GM12878 (cell line): ENCODE measurements at regions not wholly inside any gene's neighbourhood (a gene's known extent, or its start where the extent isn't known, plus 50 kb on each side); places are given as distances from the start of the nearest gene placed in this dataset.

ENCODE experiments used
- ATAC-seq: fragments of 200-7000 bp; cut with Tn5 transposase; 3 replicates; pipeline ENCODE4 v1.9.1; 2020; ENCODE audit warnings: mild to moderate bottlenecking, moderate library complexity
- BruUV-seq: library from RNA; stranded (reverse); fragments of 400-500 nt; replicated peaks from 2 replicates; lab custom pipeline; 2021; lab: Mats Ljungman, UMichigan
- CTCF ChIA-PET: fragments of 300-600 bp; sonication (Branson Sonifier 250); formaldehyde crosslinking; extraction: SDS; loops from one replicate; lab custom pipeline; 2021; ENCODE audit warnings: inconsistent platforms; lab: Yijun Ruan, JAX
- POLR2A ChIA-PET: fragments of 350-600 bp; formaldehyde crosslinking; extraction: SDS; loops from one replicate; lab custom pipeline; 2021; ENCODE audit warnings: inconsistent platforms; lab: Charles Lee
- RAD21 ChIA-PET: fragments of 300-600 bp; sonication (Branson Sonifier 250); formaldehyde crosslinking; loops from one replicate; lab custom pipeline; 2023; ENCODE audit warnings: antibody characterized with exemption; ENCODE audit not compliant: unreplicated experiment; lab: Charles Lee
- SMC1A ChIA-PET: fragments of 300-600 bp; sonication (Branson Sonifier 250); formaldehyde crosslinking; loops from one replicate; lab custom pipeline; 2023; ENCODE audit not compliant: unreplicated experiment, uncharacterized antibody; lab: Charles Lee
- DNase-seq: peaks from one replicate; pipeline ENCODE4 v3.0.0-alpha.2; 2011; ENCODE audit warnings: low read depth, low spot score
- FAIRE-seq: peaks from 3 replicates; lab custom pipeline; 2011; peaks lifted over from hg19 to GRCh38; lab: Jason Lieb, UNC
- H2AFZ ChIP-seq: 2 replicates; pipeline ENCODE4 v1.6.0; 2011; ENCODE audit warnings: low read depth, low read length, control low read depth; ENCODE audit not compliant: control insufficient read depth
- H3K27ac ChIP-seq: 2 replicates; pipeline ENCODE4 v1.5.1; 2011; ENCODE audit warnings: control low read depth; ENCODE audit not compliant: control insufficient read depth, insufficient read depth
- H3K27me3 ChIP-seq, 2 experiments: replicated peaks in 1 of 2; 2 replicates each; pipeline versions ENCODE4 v1.6.0 to v1.6.1; 2011; ENCODE audit warnings: low read length in 1 of 2; ENCODE audit not compliant: control insufficient read depth in 2 of 2, insufficient read depth in 2 of 2
- H3K36me3 ChIP-seq, 2 experiments: 2 replicates each; pipeline ENCODE4 v1.5.1; 2011; ENCODE audit warnings: low read length in 1 of 2; ENCODE audit not compliant: control insufficient read depth in 2 of 2, insufficient read depth in 2 of 2
- H3K4me1 ChIP-seq: 2 replicates; pipeline ENCODE4 v1.6.1; 2011; ENCODE audit warnings: mild to moderate bottlenecking, low read length, moderate library complexity, mixed read lengths; ENCODE audit not compliant: control insufficient read depth, insufficient read depth
- H3K4me2 ChIP-seq: 2 replicates; pipeline ENCODE4 v1.6.0; 2011; ENCODE audit warnings: control low read depth; ENCODE audit not compliant: control insufficient read depth, insufficient read depth
- H3K4me3 ChIP-seq: fragments of 200-600 bp; sonication (generic); 2 replicates; pipeline ENCODE4 v1.5.1; 2016
- H3K79me2 ChIP-seq: 2 replicates; pipeline ENCODE4 v1.6.0; 2011; ENCODE audit warnings: low read length; ENCODE audit not compliant: control insufficient read depth, insufficient read depth
- H3K9ac ChIP-seq: 2 replicates; pipeline ENCODE4 v1.8.0; 2011; ENCODE audit warnings: low read length, control low read depth, mixed read lengths; ENCODE audit not compliant: control insufficient read depth, insufficient read depth
- H3K9me3 ChIP-seq: replicated peaks from 3 replicates; pipeline ENCODE4 v1.5.1; 2011; ENCODE audit warnings: mild to moderate bottlenecking, low read length; ENCODE audit not compliant: control insufficient read depth, insufficient read depth
- H4K20me1 ChIP-seq: 2 replicates; pipeline ENCODE4 v1.6.0; 2011; ENCODE audit not compliant: control insufficient read depth, insufficient read depth
- EP300 ChIP-seq, 2 experiments: fragments of 150-350 bp in 1 of 2; IDR thresholded peaks; 2 replicates each; pipeline ENCODE4 v1.6.1; 2011 to 2012; ENCODE audit warnings: low read depth in 2 of 2, low read length in 2 of 2, borderline replicate concordance in 1 of 2, improper control_type of control experiment in 1 of 2, inconsistent platforms in 1 of 2; ENCODE audit not compliant: control insufficient read depth in 1 of 2
- NFIC ChIP-seq: IDR thresholded peaks from 2 replicates; pipeline ENCODE4 v1.6.1; 2012; ENCODE audit warnings: low read depth, mild to moderate bottlenecking, inconsistent platforms, low read length, moderate library complexity
- POU2F2 ChIP-seq: IDR thresholded peaks from 3 replicates; pipeline ENCODE4 v1.6.1; 2011; ENCODE audit warnings: low read depth, mild to moderate bottlenecking, low read length, borderline replicate concordance
- SMAD5 ChIP-seq: IDR thresholded peaks from 2 replicates; pipeline ENCODE4 v1.6.1; 2016; ENCODE audit warnings: antibody characterized with exemption, low read depth
- ZSCAN29 ChIP-seq: fragments of 450-650 bp; IDR thresholded peaks from 2 replicates; pipeline ENCODE4 v1.6.1; 2017; ENCODE audit warnings: mild to moderate bottlenecking, moderate library complexity
- ZZZ3 ChIP-seq: IDR thresholded peaks from 2 replicates; pipeline ENCODE4 v1.6.1; 2011; ENCODE audit warnings: low read depth; ENCODE audit not compliant: control insufficient read depth, insufficient read length
- WGBS: methylation state at CpG from one replicate; pipeline ENCODE4 v1.1.6; 2016; ENCODE audit warnings: low lambda C conversion rate; ENCODE audit not compliant: insufficient replicate concordance, insufficient coverage; ENCODE audit errors: missing lambda C conversion rate; 5-methylcytosine and 5-hydroxymethylcytosine counted together
- in situ Hi-C: fragments of 300-500 bp; cut with MboI; formaldehyde crosslinking; loops from 9 replicates; pipeline ENCODE4 v1.14.3; 2018; ENCODE audit warnings: mixed read lengths
- intact Hi-C: fragments of 100-400 bp; cut with micrococcal nuclease; formaldehyde crosslinking; loops from one replicate; pipeline ENCODE4 v1.14.2; 2022; ENCODE audit not compliant: unreplicated experiment
- TF ChIP-seq, protein P1 (sequence below): fragments of 450-650 bp; formaldehyde crosslinking; IDR thresholded peaks from 2 replicates; pipeline ENCODE4 v1.5.0; 2022; ENCODE audit warnings: mild to moderate bottlenecking, missing genetic modification characterization
- TF ChIP-seq, protein P2 (sequence below): IDR thresholded peaks from 2 replicates; pipeline ENCODE4 v1.6.1; 2011; ENCODE audit warnings: low read depth, low read length, improper control_type of control experiment, borderline replicate concordance
- TF ChIP-seq, protein P3 (sequence below): fragments of 450-650 bp; IDR thresholded peaks from 2 replicates; pipeline ENCODE4 v1.6.1; 2017; ENCODE audit warnings: borderline replicate concordance
- TF ChIP-seq, protein P4 (sequence below): fragments of 450-650 bp; IDR thresholded peaks from 2 replicates; pipeline ENCODE4 v1.6.1; 2017; ENCODE audit warnings: mild to moderate bottlenecking
- TF ChIP-seq, protein P5 (sequence below): IDR thresholded peaks from 2 replicates; pipeline ENCODE4 v1.6.1; 2011; ENCODE audit warnings: borderline replicate concordance, low read depth, mild to moderate bottlenecking, moderate library complexity, mixed read lengths, low read length; ENCODE audit not compliant: insufficient read depth; ENCODE audit errors: extremely low read length

DNA sequence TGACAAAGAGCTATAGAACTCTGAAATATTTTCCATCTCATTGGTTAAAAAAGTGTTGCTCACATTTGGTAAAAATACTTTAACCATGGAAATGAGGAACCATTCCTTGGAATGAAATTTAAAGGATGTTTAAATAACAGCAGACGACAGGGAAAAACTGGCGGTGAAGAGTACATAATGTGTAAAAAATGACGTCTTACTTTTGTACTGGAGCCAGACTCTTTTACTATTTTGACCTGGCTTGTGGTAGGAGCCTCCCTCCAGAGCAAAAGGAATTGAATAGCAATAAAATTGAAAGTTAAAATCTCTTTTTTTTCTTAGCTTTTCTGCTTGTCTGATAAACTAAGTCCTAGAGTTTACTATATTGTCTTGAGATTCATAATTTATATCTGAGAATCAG lies 426.2 kb upstream of the KLHL1 start:
- intact Hi-C loops: no loop called here
- SMC1A ChIA-PET: no interaction called here

More for the DNA sequence above, 426.2 kb upstream of the KLHL1 start:
- Histone ChIP-seq H3K27me3 (no peaks in the 10 kb centered on the region), H3K27ac (no peak overlapping the region), H3K9ac (no peak overlapping the region), H3K79me2 (no peaks in the 10 kb centered on the region), H4K20me1 (no peaks in the 10 kb centered on the region), H3K4me3 (no peak overlapping the region), H2AFZ (no peak overlapping the region), H3K9me3 (no peaks in the 10 kb centered on the region), H3K4me1 (no peaks in the 10 kb centered on the region), H3K4me2 (no peak overlapping the region), H3K36me3 (no peaks in the 10 kb centered on the region)
- DNase-seq: no peak
- in situ Hi-C loops: no loop called here
- no peak for FAIRE-seq
- BruUV-seq: no TSS peak
- POLR2A ChIA-PET: no interaction called here
- CTCF ChIA-PET: no interaction called here
- RAD21 ChIA-PET: no interaction called here
- no peak for TF ChIP-seq NFIC
- TF ChIP-seq, protein P1, sequence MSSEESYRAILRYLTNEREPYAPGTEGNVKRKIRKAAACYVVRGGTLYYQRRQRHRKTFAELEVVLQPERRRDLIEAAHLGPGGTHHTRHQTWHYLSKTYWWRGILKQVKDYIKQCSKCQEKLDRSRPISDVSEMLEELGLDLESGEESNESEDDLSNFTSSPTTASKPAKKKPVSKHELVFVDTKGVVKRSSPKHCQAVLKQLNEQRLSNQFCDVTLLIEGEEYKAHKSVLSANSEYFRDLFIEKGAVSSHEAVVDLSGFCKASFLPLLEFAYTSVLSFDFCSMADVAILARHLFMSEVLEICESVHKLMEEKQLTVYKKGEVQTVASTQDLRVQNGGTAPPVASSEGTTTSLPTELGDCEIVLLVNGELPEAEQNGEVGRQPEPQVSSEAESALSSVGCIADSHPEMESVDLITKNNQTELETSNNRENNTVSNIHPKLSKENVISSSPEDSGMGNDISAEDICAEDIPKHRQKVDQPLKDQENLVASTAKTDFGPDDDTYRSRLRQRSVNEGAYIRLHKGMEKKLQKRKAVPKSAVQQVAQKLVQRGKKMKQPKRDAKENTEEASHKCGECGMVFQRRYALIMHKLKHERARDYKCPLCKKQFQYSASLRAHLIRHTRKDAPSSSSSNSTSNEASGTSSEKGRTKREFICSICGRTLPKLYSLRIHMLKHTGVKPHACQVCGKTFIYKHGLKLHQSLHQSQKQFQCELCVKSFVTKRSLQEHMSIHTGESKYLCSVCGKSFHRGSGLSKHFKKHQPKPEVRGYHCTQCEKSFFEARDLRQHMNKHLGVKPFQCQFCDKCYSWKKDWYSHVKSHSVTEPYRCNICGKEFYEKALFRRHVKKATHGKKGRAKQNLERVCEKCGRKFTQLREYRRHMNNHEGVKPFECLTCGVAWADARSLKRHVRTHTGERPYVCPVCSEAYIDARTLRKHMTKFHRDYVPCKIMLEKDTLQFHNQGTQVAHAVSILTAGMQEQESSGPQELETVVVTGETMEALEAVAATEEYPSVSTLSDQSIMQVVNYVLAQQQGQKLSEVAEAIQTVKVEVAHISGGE (CRISPR knock-in tag): no peak
- no peak for TF ChIP-seq ZZZ3
- TF ChIP-seq, protein P2, sequence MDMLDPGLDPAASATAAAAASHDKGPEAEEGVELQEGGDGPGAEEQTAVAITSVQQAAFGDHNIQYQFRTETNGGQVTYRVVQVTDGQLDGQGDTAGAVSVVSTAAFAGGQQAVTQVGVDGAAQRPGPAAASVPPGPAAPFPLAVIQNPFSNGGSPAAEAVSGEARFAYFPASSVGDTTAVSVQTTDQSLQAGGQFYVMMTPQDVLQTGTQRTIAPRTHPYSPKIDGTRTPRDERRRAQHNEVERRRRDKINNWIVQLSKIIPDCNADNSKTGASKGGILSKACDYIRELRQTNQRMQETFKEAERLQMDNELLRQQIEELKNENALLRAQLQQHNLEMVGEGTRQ: no peak
- TF ChIP-seq, protein P3, sequence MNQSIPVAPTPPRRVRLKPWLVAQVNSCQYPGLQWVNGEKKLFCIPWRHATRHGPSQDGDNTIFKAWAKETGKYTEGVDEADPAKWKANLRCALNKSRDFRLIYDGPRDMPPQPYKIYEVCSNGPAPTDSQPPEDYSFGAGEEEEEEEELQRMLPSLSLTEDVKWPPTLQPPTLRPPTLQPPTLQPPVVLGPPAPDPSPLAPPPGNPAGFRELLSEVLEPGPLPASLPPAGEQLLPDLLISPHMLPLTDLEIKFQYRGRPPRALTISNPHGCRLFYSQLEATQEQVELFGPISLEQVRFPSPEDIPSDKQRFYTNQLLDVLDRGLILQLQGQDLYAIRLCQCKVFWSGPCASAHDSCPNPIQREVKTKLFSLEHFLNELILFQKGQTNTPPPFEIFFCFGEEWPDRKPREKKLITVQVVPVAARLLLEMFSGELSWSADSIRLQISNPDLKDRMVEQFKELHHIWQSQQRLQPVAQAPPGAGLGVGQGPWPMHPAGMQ: no peak
- TF ChIP-seq, protein P4, sequence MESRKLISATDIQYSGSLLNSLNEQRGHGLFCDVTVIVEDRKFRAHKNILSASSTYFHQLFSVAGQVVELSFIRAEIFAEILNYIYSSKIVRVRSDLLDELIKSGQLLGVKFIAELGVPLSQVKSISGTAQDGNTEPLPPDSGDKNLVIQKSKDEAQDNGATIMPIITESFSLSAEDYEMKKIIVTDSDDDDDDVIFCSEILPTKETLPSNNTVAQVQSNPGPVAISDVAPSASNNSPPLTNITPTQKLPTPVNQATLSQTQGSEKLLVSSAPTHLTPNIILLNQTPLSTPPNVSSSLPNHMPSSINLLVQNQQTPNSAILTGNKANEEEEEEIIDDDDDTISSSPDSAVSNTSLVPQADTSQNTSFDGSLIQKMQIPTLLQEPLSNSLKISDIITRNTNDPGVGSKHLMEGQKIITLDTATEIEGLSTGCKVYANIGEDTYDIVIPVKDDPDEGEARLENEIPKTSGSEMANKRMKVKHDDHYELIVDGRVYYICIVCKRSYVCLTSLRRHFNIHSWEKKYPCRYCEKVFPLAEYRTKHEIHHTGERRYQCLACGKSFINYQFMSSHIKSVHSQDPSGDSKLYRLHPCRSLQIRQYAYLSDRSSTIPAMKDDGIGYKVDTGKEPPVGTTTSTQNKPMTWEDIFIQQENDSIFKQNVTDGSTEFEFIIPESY: no peak
- no peak for TF ChIP-seq ZSCAN29
- TF ChIP-seq POU2F2: no peak
- TF ChIP-seq, protein P5, sequence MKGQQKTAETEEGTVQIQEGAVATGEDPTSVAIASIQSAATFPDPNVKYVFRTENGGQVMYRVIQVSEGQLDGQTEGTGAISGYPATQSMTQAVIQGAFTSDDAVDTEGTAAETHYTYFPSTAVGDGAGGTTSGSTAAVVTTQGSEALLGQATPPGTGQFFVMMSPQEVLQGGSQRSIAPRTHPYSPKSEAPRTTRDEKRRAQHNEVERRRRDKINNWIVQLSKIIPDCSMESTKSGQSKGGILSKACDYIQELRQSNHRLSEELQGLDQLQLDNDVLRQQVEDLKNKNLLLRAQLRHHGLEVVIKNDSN: no peak
- no peak for TF ChIP-seq EP300 (IDR thresholded peaks at IDR 0.05; ENCODE audit: borderline replicate concordance in 1 of 2, control insufficient read depth in 1 of 2, low read depth in 2 of 2, low read length in 2 of 2)
- no peak for TF ChIP-seq SMAD5
- no peak for ATAC-seq
- WGBS: 17% methylated on average over 3 of the region's 3 CpGs
